ENCODE measurements at regions not wholly inside any gene's neighbourhood (a gene's known extent, or its start where the extent isn't known, plus 50 kb on each side); places are given as distances from the start of the nearest gene placed in this dataset.

- Histone ChIP-seq H3K27me3 (no peaks in the 10 kb centered on the region), H3K36me3 (no peaks in the 10 kb centered on the region), H3K4me1 (no peaks in the 10 kb centered on the region), H3K9me3 (no peaks in the 10 kb centered on the region), H3K27ac (no peak overlapping the region), H3K4me3 (no peak overlapping the region)
- TF ChIP-seq CTCF (IDR thresholded peaks at IDR 0.05) = no peak
- no peak for TF ChIP-seq POLR2A (IDR thresholded peaks at IDR 0.05)
- intact Hi-C loops (cut with DNase I; ENCODE audit: low total_unique reads) = no loop called here
- DNase-seq = no peak
Observed at GRCh38 chr2:66268756-66269155, 166.2 kb upstream of the MEIS1 start.

GRCh38 chr2:66264354-66264753, 170.6 kb upstream of the MEIS1 start:
- Histone ChIP-seq H3K4me3 (no peak overlapping the region), H3K4me1 (no peaks in the 10 kb centered on the region), H3K9me3 (no peaks in the 10 kb centered on the region), H3K36me3 (no peaks in the 10 kb centered on the region), H3K27ac (no peak overlapping the region), H3K27me3 (no peaks in the 10 kb centered on the region)
- intact Hi-C loops (cut with DNase I; ENCODE audit: low total_unique reads) = no loop called here
- TF ChIP-seq POLR2A (IDR thresholded peaks at IDR 0.05) = no peak
- no peak for TF ChIP-seq CTCF (IDR thresholded peaks at IDR 0.05)
- no peak for DNase-seq

GRCh38 chr2:66255867-66256266, 179.1 kb upstream of the MEIS1 start:
- Histone ChIP-seq H3K9me3 (no peaks in the 10 kb centered on the region), H3K4me1 (no peaks in the 10 kb centered on the region), H3K36me3 (no peaks in the 10 kb centered on the region), H3K27ac (no peak overlapping the region), H3K4me3 (no peak overlapping the region), H3K27me3 (no peaks in the 10 kb centered on the region)
- intact Hi-C loops (cut with DNase I; ENCODE audit: low total_unique reads) = no loop called here
- no peak for DNase-seq
- TF ChIP-seq CTCF (IDR thresholded peaks at IDR 0.05) (no peak), POLR2A (IDR thresholded peaks at IDR 0.05) (no peak)

- no peak for DNase-seq
- H3K27ac ChIP-seq = no peak overlapping the region
- no peak overlapping the region for H3K4me3 ChIP-seq
- H3K36me3 ChIP-seq = no peaks in the 10 kb centered on the region
- no peaks in the 10 kb centered on the region for H3K9me3 ChIP-seq
- intact Hi-C loops (cut with DNase I; ENCODE audit: low total_unique reads) = no loop called here
- no peaks in the 10 kb centered on the region for H3K27me3 ChIP-seq
- TF ChIP-seq CTCF (IDR thresholded peaks at IDR 0.05) (no peak), POLR2A (IDR thresholded peaks at IDR 0.05) (no peak)
- no peaks in the 10 kb centered on the region for H3K4me1 ChIP-seq
Observed at GRCh38 chr2:66255136-66255535, 179.8 kb upstream of the MEIS1 start.

- DNase-seq = no peak
- no peaks in the 10 kb centered on the region for H3K27me3 ChIP-seq
- no peak for TF ChIP-seq POLR2A (IDR thresholded peaks at IDR 0.05)
- no peak for TF ChIP-seq CTCF (IDR thresholded peaks at IDR 0.05)
- intact Hi-C loops (cut with DNase I; ENCODE audit: low total_unique reads) = no loop called here
- no peaks in the 10 kb centered on the region for H3K36me3 ChIP-seq
- H3K4me3 ChIP-seq = no peak overlapping the region
- H3K27ac ChIP-seq = no peak overlapping the region
- H3K4me1 ChIP-seq = no peaks in the 10 kb centered on the region
- no peaks in the 10 kb centered on the region for H3K9me3 ChIP-seq
Observed at GRCh38 chr2:66253066-66253465, 181.9 kb upstream of the MEIS1 start.
